ENCODE measurements at regions not wholly inside any gene's neighbourhood (a gene's known extent, or its start where the extent isn't known, plus 50 kb on each side); places are given as distances from the start of the nearest gene placed in this dataset.

- TF ChIP-seq NFIC (IDR thresholded peaks at IDR 0.05) (no peak), YY1 (IDR thresholded peaks at IDR 0.05; ENCODE audit: low read depth) (no peak), USF1 (IDR thresholded peaks at IDR 0.05) (no peak), MAX (IDR thresholded peaks at IDR 0.05) (no peak), ZBTB7A (IDR thresholded peaks at IDR 0.05; ENCODE audit: low read depth) (no peak), RAD21 (IDR thresholded peaks at IDR 0.05; ENCODE audit: low read depth) (no peak)
These were observed 375.8 kb upstream of the TSHZ3 start for GRCh38 chr19:31725051-31725450.

- TF ChIP-seq REST (IDR thresholded peaks at IDR 0.05; ENCODE audit: low read depth) = no peak
- TF ChIP-seq CEBPB (IDR thresholded peaks at IDR 0.05) = no peak
- TF ChIP-seq TEAD4 (IDR thresholded peaks at IDR 0.05) = no peak
- no peak for TF ChIP-seq YY1 (IDR thresholded peaks at IDR 0.05; ENCODE audit: low read depth)
- no peak for TF ChIP-seq ZBTB7A (IDR thresholded peaks at IDR 0.05; ENCODE audit: low read depth)
- no peak for TF ChIP-seq FOXM1 (IDR thresholded peaks at IDR 0.05; ENCODE audit: borderline replicate concordance, low read depth)
- TF ChIP-seq NFIC (IDR thresholded peaks at IDR 0.05) = no peak
- no peak for TF ChIP-seq TCF12 (IDR thresholded peaks at IDR 0.05; ENCODE audit: low read depth)
- TF ChIP-seq CREB1 (IDR thresholded peaks at IDR 0.05; ENCODE audit: low read depth) = no peak
- TF ChIP-seq RAD21 (IDR thresholded peaks at IDR 0.05; ENCODE audit: low read depth) = no peak
- TF ChIP-seq USF1 (IDR thresholded peaks at IDR 0.05) = no peak
- TF ChIP-seq EGR1 (IDR thresholded peaks at IDR 0.05) = no peak
- no peak for TF ChIP-seq EP300 (IDR thresholded peaks at IDR 0.05; ENCODE audit: borderline replicate concordance)
- TF ChIP-seq TAF1 (IDR thresholded peaks at IDR 0.05; ENCODE audit: low read depth) = no peak
- no peak for TF ChIP-seq MAX (IDR thresholded peaks at IDR 0.05)
These were observed 378.3 kb upstream of the TSHZ3 start for GRCh38 chr19:31727536-31727935.

- TF ChIP-seq MAX (IDR thresholded peaks at IDR 0.05) (no peak), REST (IDR thresholded peaks at IDR 0.05; ENCODE audit: low read depth) (no peak), CREB1 (IDR thresholded peaks at IDR 0.05; ENCODE audit: low read depth) (no peak), EGR1 (IDR thresholded peaks at IDR 0.05) (no peak), FOXM1 (IDR thresholded peaks at IDR 0.05; ENCODE audit: borderline replicate concordance, low read depth) (no peak), USF1 (IDR thresholded peaks at IDR 0.05) (no peak)
These were observed 381.0 kb upstream of the TSHZ3 start for GRCh38 chr19:31730270-31730669.

- TF ChIP-seq FOXM1 (IDR thresholded peaks at IDR 0.05; ENCODE audit: borderline replicate concordance, low read depth) = no peak
- no peak for TF ChIP-seq TCF12 (IDR thresholded peaks at IDR 0.05; ENCODE audit: low read depth)
- TF ChIP-seq TEAD4 (IDR thresholded peaks at IDR 0.05) = no peak
- no peak for TF ChIP-seq NFIC (IDR thresholded peaks at IDR 0.05)
- no peak for TF ChIP-seq USF1 (IDR thresholded peaks at IDR 0.05)
- TF ChIP-seq YY1 (IDR thresholded peaks at IDR 0.05; ENCODE audit: low read depth) = no peak
- TF ChIP-seq REST (IDR thresholded peaks at IDR 0.05; ENCODE audit: low read depth) = no peak
- TF ChIP-seq CEBPB (IDR thresholded peaks at IDR 0.05) = no peak
These were observed 384.4 kb upstream of the TSHZ3 start for GRCh38 chr19:31733591-31733990.

Data from Ishikawa (cell line).